GM12875 (cell line): ENCODE measurements at regions not wholly inside any gene's neighbourhood (a gene's known extent, or its start where the extent isn't known, plus 50 kb on each side); places are given as distances from the start of the nearest gene placed in this dataset.

Experiments used
- H3K4me3 ChIP-seq: one replicate; pipeline ENCODE4 v1.5.1; 2011; ENCODE audit warnings: low read depth, low read length, control low read depth
- TF ChIP-seq, protein P1 (sequence below): IDR thresholded peaks from 2 replicates; pipeline ENCODE4 v1.5.1; 2011; ENCODE audit warnings: low read depth, mild to moderate bottlenecking, control low read depth, inconsistent platforms, low read length, moderate library complexity, borderline replicate concordance; ENCODE audit not compliant: insufficient read depth

DNA sequence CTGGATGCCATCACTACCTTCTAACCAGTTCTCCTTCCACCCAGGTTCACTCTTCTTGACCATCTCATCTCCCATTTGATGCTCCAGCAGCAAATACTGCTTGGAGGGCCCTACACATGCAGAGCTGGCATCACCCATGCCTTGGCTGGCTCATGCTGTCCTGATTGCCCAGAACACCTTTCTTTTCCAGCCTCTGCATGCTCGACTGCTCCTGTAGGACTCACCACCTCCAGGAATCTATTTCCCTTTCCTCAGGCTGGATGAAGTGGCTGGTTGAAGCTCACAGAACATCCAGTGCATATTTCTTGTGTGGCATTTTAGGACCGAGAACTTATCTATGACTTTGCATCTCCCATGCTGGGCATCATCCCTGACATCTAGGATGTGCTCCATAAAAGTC is 148.3 kb downstream of the CPEB2 start:
- TF ChIP-seq, protein P1, sequence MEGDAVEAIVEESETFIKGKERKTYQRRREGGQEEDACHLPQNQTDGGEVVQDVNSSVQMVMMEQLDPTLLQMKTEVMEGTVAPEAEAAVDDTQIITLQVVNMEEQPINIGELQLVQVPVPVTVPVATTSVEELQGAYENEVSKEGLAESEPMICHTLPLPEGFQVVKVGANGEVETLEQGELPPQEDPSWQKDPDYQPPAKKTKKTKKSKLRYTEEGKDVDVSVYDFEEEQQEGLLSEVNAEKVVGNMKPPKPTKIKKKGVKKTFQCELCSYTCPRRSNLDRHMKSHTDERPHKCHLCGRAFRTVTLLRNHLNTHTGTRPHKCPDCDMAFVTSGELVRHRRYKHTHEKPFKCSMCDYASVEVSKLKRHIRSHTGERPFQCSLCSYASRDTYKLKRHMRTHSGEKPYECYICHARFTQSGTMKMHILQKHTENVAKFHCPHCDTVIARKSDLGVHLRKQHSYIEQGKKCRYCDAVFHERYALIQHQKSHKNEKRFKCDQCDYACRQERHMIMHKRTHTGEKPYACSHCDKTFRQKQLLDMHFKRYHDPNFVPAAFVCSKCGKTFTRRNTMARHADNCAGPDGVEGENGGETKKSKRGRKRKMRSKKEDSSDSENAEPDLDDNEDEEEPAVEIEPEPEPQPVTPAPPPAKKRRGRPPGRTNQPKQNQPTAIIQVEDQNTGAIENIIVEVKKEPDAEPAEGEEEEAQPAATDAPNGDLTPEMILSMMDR: no peak
- no peak overlapping the region for H3K4me3 ChIP-seq

- no peak overlapping the region for H3K4me3 ChIP-seq
- TF ChIP-seq, protein P1: no peak
Observed at GRCh38 chr4:15151033-15151432, 148.8 kb downstream of the CPEB2 start.

DNA sequence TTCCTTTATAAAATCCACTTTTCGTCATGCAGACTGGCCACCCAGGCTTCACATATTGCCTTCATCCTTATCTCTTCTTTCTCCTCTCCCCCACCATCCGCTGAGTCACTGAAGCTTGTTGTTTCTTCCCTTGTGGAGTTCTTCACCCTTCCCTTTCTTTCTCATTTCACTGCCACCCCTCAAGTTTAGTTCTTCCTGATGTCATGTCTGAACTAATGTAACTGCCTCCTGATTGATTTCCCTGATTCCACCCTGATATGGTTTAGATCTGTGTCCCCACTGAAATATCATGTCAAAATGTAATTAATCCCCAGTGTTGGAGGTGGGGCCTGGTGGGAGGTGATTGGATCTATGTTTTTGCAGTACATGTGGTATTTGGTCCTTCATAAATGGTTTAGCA is 151.4 kb downstream of the CPEB2 start:
- no peak overlapping the region for H3K4me3 ChIP-seq
- TF ChIP-seq, protein P1: no peak

GRCh38 chr4:15158406-15159091 is 156.3 kb downstream of the CPEB2 start:
- TF ChIP-seq, protein P1: no peak
- H3K4me3 ChIP-seq: no peak overlapping the region

DNA sequence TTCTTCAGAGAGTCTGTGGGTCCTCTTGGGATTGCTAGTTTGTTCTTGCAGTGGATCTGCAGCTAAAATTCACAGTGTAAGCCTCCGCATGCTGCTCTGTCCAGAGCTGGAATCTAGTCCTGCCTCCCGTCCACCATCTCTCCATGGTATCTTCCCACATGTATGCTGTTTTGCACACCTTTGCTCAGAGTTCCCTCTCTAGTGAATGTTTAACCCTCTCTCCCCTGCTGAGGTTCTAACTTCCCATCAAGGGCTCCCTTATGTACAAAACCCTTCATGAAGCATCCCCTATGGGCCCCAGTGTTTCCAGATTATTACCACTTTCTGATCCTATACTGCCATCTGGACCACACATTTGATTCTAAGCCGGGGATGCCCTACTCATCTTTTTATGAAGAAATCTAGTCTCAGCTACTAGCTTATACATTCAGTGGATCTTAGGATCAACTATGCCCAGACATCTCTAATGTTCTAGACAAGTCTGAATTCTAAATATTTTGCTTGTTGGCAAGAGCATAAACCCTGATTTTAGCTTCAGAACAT is 157.3 kb downstream of the CPEB2 start:
- no peak overlapping the region for H3K4me3 ChIP-seq
- TF ChIP-seq, protein P1: no peak

DNA sequence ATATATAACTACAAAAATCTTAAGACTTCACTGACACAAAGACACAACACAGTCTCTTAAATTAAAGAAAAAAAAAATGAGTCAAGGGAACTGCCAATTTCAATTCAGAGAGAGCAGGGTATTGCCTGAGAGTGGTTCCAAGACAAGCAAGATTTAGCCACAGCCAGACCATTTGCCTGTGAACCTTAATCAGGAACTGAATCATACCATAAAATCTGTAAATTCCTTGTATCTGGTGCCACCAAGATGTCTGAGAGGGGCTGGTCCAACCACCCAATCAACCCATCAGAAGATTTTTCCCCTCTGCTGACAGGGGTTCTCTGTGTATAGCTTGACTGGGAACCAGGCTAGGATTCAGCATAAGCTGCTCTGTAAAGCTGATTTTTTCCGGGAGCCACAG is 159.2 kb downstream of the CPEB2 start:
- TF ChIP-seq, protein P1: no peak
- H3K4me3 ChIP-seq: no peak overlapping the region

- TF ChIP-seq, protein P1: no peak
- H3K4me3 ChIP-seq: no peak overlapping the region
Observed at GRCh38 chr4:15162046-15162445, 159.8 kb downstream of the CPEB2 start.
